CMK (cell line): ENCODE measurements at regions not wholly inside any gene's neighbourhood (a gene's known extent, or its start where the extent isn't known, plus 50 kb on each side); places are given as distances from the start of the nearest gene placed in this dataset.

Experiments used
- DNase-seq: peaks from one replicate; pipeline ENCODE4 v3.0.0-alpha.2; 2010; ENCODE audit warnings: low read depth

DNA sequence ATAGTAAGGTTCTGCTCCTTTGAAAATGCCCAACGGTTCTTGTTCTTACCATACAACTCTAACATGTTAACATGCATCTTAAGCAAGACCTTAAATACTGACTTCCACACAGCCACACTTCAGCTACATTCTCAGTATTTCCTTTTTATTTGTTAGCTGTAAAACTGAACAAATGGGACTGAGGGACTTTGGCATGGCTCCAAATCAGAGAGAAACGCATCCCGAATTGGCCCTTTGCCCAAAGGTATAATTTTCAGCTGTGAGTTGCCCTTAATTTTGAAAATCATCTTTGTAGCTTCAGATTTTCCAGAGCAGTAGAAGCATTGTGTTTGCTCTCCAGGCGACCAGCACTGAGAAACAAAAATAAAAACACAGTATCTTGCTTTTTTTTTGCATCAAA, 56.4 kb downstream of the NEUROD6 start:
- DNase-seq = no peak

DNA sequence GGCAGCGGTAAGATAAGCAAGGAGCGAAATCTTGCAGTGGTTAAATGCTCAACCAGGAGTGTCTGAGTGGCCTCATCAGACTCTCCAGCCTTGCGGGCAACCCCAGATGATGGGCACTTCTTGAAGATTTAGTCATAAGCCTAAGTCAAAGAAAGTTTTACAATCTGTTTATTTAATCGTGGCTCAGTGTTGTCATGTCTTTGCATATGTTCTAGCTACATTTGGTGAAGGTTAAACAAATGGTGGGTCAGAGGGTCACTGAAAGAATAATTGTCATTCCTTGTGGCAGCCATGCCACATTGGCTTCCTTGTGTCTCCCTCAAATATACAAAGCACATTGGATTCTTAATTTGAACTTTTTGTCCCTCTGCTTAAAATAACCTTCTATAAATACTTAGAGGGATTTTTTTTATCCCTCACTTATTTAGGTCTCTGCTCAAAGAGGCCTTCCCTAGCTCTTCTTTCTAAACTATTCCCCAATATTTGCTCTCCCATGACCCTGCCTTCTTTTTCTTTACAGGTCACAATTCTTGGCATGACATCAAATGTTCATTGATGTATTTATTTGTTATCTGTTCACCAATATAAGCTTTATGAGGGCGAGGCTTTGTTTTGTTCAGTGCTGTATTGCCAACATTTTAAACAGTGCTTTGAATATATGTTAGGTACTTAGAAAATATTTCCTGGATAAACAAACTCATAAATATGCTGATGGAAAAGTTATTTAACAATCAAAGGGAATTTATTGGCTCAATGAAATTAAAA, 68.7 kb downstream of the NEUROD6 start:
- no peak for DNase-seq

DNA sequence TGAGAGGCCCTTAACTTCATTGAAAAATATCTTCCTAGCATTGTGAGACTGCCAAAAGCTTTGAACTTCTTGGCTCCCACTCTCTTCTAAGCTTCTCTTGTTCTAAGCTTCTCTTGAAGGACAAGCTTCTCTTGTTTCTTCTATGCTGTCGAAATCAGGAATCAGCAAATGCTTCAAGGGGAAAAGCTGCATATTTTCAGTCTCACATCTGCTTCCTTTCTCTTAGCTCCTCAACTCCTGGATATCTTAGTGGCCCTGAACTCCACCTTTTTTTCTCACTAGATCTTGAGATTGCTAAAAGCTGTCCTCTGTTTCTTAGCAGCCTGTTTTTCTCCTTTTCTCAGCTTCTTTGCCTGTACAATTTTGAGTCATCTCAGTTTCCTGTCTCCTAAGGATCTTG, 73.0 kb downstream of the NEUROD6 start:
- DNase-seq = no peak

DNA sequence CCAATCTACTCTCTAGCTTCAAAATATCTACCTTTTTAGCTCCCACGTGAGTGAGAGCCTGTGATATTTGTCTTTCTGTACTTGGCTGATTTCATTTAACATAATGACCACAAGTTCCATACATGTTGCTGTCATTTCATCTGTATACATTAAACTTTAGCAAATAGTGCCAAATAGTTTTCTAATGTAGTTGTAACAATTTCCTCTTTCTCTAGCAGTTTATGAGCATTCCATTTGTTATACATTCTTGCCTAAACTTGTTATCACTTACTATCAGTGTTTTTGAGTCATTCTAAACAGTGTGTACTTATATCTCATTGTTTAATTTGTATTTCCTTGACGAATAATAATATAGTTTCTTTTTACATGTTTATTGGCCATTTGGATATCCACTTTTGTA, 77.2 kb downstream of the NEUROD6 start:
- DNase-seq = no peak

DNA sequence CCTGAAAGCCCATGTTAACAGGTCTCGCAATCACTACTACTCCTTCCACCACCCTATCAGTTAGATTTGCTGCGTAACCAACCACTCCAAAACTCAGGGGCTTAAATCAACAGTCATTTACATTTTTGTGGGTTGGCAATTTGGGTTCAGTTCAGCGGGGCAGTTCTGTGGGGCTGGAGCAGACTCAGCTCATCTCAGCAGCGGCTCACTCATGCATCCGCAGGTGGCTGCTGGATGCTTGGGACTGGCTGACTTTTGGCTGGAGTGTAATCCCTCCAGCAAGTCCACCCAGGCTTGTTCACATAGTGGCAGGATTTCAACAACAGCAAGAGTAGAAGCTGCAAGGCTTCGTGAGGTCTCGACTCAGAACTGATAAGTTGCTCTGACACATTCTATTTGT, 79.2 kb downstream of the NEUROD6 start:
- DNase-seq = no peak

- no peak for DNase-seq
Observed at GRCh38 chr7:31260851-31261250, 79.7 kb downstream of the NEUROD6 start.

DNA sequence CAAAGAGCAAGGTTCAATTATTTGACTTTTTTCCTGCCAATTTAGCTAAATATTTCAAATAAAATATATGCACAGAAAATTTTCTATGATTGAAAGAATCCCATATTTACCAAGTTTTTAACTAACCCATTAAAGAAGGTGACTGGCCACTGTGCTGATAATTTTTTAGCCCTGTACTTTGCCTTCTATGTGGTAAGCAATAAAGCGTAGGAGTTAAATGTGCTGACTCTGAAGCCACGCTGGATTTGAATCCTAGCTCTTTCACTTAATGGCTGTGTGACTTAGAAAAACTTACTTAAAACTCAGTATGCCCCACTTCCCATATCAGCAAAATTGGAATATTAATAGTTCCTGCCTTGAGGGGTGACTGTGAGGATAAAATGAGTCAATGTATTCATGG, 82.1 kb downstream of the NEUROD6 start:
- no peak for DNase-seq

DNA sequence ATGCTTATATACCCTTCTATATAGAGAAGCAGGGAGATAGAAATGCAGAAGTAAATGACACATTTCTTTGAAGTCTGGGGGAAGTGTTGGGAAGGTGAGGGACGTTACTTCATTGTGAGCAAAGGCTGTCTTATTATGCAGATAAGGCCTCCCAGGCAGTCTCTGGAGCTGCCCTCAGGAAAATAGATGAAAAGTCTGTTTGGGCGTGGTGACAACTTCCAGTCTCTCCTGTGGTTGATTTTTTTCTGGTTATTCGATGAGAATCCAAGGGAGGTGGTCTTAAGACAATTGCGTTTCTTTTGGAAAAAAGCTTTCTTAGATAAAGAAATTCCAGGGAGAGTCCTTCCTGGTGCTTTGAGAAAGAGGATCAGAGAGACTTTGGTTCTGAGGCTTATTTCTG, 84.0 kb downstream of the NEUROD6 start:
- DNase-seq = no peak

DNA sequence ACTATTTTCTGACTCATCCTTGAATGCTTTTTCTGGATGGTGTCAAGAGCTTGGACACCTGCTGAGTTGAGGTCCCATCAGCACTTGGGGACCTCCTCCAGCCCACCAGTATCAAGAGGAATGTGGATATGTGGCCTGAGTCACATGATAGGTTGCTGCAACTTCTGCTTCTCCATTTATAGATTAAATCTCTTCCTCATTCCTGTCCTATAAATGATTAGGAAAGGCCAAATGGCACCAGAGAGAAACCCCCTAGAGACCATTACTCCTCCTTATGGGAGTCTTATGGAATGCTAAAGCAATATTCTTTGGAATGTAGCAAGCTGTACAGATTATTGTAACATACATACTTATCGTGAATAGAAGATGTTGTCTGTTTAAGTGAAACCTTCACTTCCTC, 85.6 kb downstream of the NEUROD6 start:
- DNase-seq = no peak

DNA sequence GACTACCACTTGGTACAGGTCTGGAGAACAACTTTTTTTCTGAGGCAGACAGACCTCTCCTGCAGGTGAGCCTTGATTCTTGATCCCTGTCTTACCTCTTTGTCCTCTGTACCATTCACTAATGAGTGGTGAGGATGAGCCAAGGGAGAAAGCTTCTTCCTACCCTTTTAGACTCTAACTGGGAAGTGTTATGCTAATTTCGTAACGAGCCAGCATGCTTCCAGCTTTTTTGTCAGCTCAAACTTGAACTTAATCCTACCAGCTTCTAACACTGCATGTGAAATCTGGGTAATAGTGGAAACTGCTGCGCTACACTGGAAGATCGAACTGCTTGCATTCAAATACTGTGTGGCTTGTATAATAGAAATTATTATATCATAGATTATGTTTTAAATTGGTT, 87.0 kb downstream of the NEUROD6 start:
- no peak for DNase-seq

GRCh38 chr7:31251441-31251840, 89.1 kb downstream of the NEUROD6 start:
- no peak for DNase-seq

GRCh38 chr7:31249671-31250070, 90.9 kb downstream of the NEUROD6 start:
- DNase-seq = no peak

DNA sequence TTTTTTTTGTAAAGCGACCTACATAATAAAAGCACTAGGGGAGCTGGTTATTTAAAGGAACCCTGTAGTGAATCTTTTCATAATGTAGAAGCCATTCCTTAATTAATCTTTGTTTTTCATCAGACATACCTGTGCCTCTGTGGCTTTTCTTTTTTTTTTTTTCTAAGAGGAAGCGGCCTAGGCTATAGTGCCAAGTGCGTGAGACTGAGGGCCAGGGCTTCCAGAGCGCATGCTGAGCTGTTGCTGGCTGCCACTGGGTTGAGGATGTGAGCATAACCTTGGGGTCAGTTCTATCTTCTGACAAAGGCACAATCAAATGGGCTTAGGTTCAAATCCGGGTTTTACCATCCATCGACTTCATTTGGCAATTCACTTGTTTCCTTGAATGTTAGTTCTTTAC, 103.7 kb downstream of the NEUROD6 start:
- no peak for DNase-seq

DNA sequence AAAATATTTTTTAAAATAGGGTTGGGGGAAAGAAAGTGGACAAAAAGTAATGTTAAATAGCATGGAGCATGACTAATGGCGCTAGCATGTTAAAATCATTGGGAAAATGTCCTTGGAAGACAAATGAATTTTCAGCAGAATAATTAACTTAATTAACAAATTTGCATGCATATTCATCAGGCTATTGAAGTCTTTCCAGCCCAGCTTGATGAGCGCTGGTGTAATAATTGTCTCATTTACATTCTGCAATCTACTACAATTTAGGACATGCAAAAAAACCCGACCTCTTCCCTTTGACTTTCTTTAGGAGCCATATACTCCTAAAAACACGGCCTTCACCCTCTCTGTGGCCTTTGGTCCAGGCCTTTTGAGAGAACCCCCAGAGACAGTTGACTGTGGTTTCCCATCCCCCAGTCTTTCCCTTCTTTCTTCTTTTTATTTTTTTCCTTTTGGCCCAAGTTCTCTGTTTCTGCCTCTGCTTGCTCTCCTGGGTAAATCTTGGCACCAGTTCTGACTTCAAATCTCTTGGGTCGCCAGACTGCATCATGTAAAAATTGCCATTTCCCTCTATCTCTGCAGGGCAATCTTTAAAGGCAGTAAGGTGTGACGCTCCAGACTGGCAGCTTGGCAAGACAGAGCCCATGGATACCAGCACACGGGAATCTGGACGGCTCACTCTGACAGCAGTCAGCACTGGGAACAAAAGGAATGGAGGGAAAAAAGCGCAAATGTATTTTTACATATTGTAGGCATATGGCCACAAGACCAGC, 105.5 kb downstream of the NEUROD6 start:
- DNase-seq = no peak

DNA sequence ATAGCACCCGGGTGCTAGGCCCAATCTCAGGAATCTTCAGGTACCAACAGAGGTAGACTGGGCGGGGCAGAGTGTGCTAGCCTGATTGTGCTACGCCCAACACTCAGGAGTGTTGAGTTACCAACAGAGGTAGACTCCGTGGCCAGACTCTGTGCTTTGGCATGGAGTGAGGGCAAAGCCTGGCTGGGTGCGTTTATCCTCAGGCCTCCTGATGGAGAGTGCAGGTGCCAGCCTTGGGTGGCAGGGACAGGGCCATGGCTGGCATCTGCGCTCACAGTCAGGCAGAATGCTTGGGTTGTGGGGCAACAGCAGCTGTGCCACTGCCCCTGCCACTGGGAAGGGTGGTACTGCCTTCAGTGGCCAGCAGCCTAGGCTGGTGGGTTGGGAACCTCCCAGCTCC, 111.6 kb downstream of the NEUROD6 start:
- DNase-seq = no peak

DNA sequence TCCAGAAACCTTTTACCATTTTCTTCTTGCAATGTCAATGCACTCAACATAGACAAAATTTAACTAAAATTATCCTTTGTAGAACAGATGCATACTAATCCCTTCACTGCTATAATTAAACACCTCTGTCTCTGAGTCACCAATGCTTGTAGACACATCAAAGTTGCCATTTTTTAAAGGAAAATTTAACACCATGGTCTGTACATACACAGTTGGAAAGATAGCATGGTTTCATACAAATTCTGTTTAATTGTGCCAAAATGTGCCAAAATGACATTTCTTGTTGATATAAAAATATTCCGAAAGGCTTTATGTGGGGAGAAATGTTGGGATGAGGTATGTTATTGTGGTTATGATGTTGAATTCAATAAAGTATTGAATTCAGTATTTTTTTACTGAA, 125.8 kb downstream of the NEUROD6 start:
- no peak for DNase-seq

- DNase-seq = no peak
Observed at GRCh38 chr7:31211281-31211680, 129.2 kb downstream of the NEUROD6 start.

DNA sequence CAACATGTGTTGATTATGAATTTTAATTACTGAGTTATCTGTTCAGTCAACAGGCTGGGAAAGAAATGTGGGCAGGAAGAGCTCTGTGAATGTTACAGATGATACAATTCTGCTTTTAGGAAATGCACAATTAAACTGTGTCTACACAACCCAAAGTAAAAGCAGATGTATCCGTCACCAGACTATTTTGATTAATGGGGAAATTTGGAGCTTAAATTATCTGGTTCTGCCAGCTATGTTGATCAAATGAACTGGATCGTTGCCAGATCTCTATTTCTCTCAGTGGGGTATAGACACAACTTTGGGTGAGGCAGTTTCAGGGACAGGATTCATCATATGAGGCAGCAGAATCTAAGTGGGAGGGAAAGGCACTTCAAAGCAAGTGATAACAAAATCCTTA, 136.5 kb downstream of the NEUROD6 start:
- peak; percentile 48 for DNase-seq

- peak; percentile 40 for DNase-seq
Observed at GRCh38 chr7:31203551-31203950, 137.0 kb downstream of the NEUROD6 start.

DNA sequence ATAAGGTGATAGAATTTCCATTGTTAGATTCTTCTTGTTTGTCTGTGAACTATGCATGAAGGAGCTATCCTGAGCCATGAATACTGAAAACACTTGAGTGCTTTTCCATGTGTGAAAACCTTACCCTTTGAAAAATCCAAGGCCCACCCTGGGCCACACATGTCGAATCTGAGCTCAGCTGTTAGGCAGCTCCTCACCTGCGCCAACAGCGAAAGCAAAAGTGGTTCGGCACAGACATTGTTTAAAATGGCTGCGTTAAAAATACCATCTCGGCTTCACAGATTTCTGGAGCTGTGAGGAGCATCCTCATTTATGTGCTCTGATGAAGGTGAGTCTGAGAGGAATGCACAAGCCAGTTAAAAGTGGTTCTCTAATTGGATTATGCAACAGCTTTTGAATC, 137.7 kb downstream of the NEUROD6 start:
- DNase-seq = no peak

DNA sequence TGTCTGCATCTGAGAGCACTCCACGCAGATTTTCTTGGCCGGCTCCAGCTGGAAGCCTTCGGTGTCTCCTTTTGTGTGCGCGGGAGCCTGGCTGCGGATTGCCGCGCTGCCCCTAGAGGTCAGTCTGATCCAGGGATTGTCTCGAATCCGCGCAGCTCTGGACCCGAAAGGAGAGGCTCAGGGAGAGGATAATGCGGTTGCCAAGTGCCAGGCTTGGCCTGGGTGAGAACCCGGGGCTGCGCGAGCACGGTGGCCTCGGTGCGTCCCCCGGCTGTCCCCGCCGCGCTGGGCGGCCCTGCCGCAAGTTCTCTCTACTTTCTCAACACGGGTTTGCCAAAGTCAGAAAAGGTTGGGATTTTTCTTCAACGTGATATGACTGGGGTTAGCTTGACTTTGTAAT, 140.9 kb downstream of the ADCYAP1R1 start:
- no peak for DNase-seq

- DNase-seq = no peak
Observed at GRCh38 chr7:31190906-31191305, 138.8 kb downstream of the ADCYAP1R1 start.

DNA sequence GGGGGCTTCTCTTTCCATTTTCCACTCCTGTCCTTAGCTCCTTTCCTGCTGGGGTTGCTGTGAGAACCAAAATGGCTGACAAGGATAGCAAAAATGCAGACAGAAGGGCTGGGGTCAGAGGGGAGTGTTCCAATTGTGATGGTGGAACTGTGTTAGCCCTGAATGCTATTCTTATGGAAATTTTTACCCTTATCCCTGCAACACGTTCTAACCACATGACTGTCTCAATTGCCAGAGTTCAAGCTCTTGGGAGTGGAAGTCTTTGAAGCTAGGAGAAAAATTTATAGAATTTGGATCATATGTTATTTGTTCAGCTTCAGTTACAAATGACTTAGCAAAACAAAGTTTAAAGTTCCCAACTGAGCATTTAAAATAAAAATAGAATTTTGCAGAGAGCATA, 134.1 kb downstream of the ADCYAP1R1 start:
- DNase-seq = no peak

- DNase-seq = no peak
Observed at GRCh38 chr7:31175672-31176071, 123.6 kb downstream of the ADCYAP1R1 start.
